ENCODE measurements at regions not wholly inside any gene's neighbourhood (a gene's known extent, or its start where the extent isn't known, plus 50 kb on each side); places are given as distances from the start of the nearest gene placed in this dataset.

- DNase-seq = no peak
- Histone ChIP-seq H3K4me3 (no peak overlapping the region), H3K9me3 (no peaks in the 10 kb centered on the region), H3K27ac (no peak overlapping the region), H3K4me1 (no peaks in the 10 kb centered on the region), H3K27me3 (no peaks in the 10 kb centered on the region), H3K36me3 (no peaks in the 10 kb centered on the region)
- TF ChIP-seq CTCF (IDR thresholded peaks at IDR 0.05) = no peak
- no peak for TF ChIP-seq POLR2A (IDR thresholded peaks at IDR 0.05)
- ATAC-seq = no peak
- intact Hi-C loops (cut with DNase I) = no loop called here
- 91% methylated on average over 2 of the region's 4 CpGs for WGBS (ENCODE audit: insufficient coverage, low coverage, low lambda C conversion rate, missing lambda C conversion rate)
These were observed 99.4 kb downstream of the CCT6B start for GRCh38 chr17:34861864-34862263.

- intact Hi-C loops (cut with DNase I) = no loop called here
- no peaks in the 10 kb centered on the region for H3K36me3 ChIP-seq
- no peaks in the 10 kb centered on the region for H3K4me1 ChIP-seq
- DNase-seq (no peak), ATAC-seq (no peak)
- H3K27me3 ChIP-seq = no peaks in the 10 kb centered on the region
- H3K4me3 ChIP-seq = no peak overlapping the region
- 57% methylated on average over 4 of the region's 5 CpGs for WGBS (ENCODE audit: insufficient coverage, low coverage, low lambda C conversion rate, missing lambda C conversion rate)
- H3K9me3 ChIP-seq = no peaks in the 10 kb centered on the region
- H3K27ac ChIP-seq = no peak overlapping the region
- TF ChIP-seq CTCF (IDR thresholded peaks at IDR 0.05) (no peak), POLR2A (IDR thresholded peaks at IDR 0.05) (no peak)
These were observed 101.6 kb downstream of the CCT6B start for GRCh38 chr17:34859652-34860051.

GRCh38 chr17:34858591-34859565 is 102.4 kb downstream of the CCT6B start:
- intact Hi-C loops (cut with DNase I) = no loop called here
- ATAC-seq (peak in 1 of 4 donors; percentile 8), DNase-seq (no peak)
- Histone ChIP-seq H3K9me3 (no peaks in the 10 kb centered on the region), H3K4me3 (no peak overlapping the region), H3K27me3 (no peaks in the 10 kb centered on the region), H3K36me3 (no peaks in the 10 kb centered on the region), H3K4me1 (no peaks in the 10 kb centered on the region), H3K27ac (no peak overlapping the region)
- TF ChIP-seq POLR2A (IDR thresholded peaks at IDR 0.05) (no peak), CTCF (IDR thresholded peaks at IDR 0.05) (no peak)
- 48% methylated on average over 7 of the region's 10 CpGs for WGBS (ENCODE audit: insufficient coverage, low coverage, low lambda C conversion rate, missing lambda C conversion rate)

GRCh38 chr17:34853924-34854323 is 107.3 kb downstream of the CCT6B start:
- Histone ChIP-seq H3K4me1 (peaks cover 0 to 8% (median 4%) of the 10 kb centered on the region in 4 donors), H3K9me3 (no peaks in the 10 kb centered on the region), H3K36me3 (no peaks in the 10 kb centered on the region), H3K27me3 (no peaks in the 10 kb centered on the region), H3K27ac (no peak overlapping the region), H3K4me3 (no peak overlapping the region)
- no peak for DNase-seq
- 27% methylated on average over 1 of the region's 4 CpGs for WGBS (ENCODE audit: insufficient coverage, low coverage, low lambda C conversion rate, missing lambda C conversion rate)
- TF ChIP-seq POLR2A (IDR thresholded peaks at IDR 0.05) (no peak), CTCF (IDR thresholded peaks at IDR 0.05) (no peak)
- no peak for ATAC-seq
- intact Hi-C loops (cut with DNase I) = no loop called here

Measured in right lobe of liver (tissue), 6 donors.